CD4-positive, alpha-beta T cell treated with Interleukin-10 for 1 hour (primary cell): ENCODE measurements at regions not wholly inside any gene's neighbourhood (a gene's known extent, or its start where the extent isn't known, plus 50 kb on each side); places are given as distances from the start of the nearest gene placed in this dataset.

ENCODE experiments used
- DNase-seq: peaks from one replicate; pipeline ENCODE4 v3.0.0-alpha.2; 2020

- no peak for DNase-seq
Observed at GRCh38 chr9:78505546-78505945, 208.6 kb downstream of the PSAT1 start.

- no peak for DNase-seq
Observed at GRCh38 chr9:78507037-78507436, 210.1 kb downstream of the PSAT1 start.

GRCh38 chr9:78510035-78510434, 213.1 kb downstream of the PSAT1 start:
- DNase-seq: no peak

GRCh38 chr9:78515108-78515507, 218.2 kb downstream of the PSAT1 start:
- DNase-seq: no peak

- no peak for DNase-seq
Observed at GRCh38 chr9:78519786-78520185, 222.9 kb downstream of the PSAT1 start.

- no peak for DNase-seq
Observed at GRCh38 chr9:78521680-78522079, 224.8 kb downstream of the PSAT1 start.

GRCh38 chr9:78525986-78526560, 229.1 kb downstream of the PSAT1 start:
- no peak for DNase-seq

- DNase-seq: no peak
Observed at GRCh38 chr9:78533500-78533899, 236.6 kb downstream of the PSAT1 start.

GRCh38 chr9:78539188-78539587, 242.3 kb downstream of the PSAT1 start:
- no peak for DNase-seq

- no peak for DNase-seq
Observed at GRCh38 chr9:78539904-78540303, 243.0 kb downstream of the PSAT1 start.

- DNase-seq: no peak
Observed at GRCh38 chr9:78541868-78542443, 245.0 kb downstream of the PSAT1 start.

- DNase-seq: no peak
Observed at GRCh38 chr9:78542491-78543181, 245.7 kb downstream of the PSAT1 start.

- DNase-seq: no peak
Observed at GRCh38 chr9:78543353-78543752, 246.4 kb downstream of the PSAT1 start.

GRCh38 chr9:78544230-78544629, 247.3 kb downstream of the PSAT1 start:
- DNase-seq: no peak

GRCh38 chr9:78547831-78548230, 250.9 kb downstream of the PSAT1 start:
- no peak for DNase-seq

- no peak for DNase-seq
Observed at GRCh38 chr9:78548670-78549069, 251.7 kb downstream of the PSAT1 start.

- no peak for DNase-seq
Observed at GRCh38 chr9:78549711-78550110, 252.8 kb downstream of the PSAT1 start.

- no peak for DNase-seq
Observed at GRCh38 chr9:78552802-78553201, 255.9 kb downstream of the PSAT1 start.

- no peak for DNase-seq
Observed at GRCh38 chr9:78557540-78557939, 260.6 kb downstream of the PSAT1 start.

- no peak for DNase-seq
Observed at GRCh38 chr9:78559449-78559885, 262.5 kb downstream of the PSAT1 start.

- DNase-seq: no peak
Observed at GRCh38 chr9:78562021-78562420, 265.1 kb downstream of the PSAT1 start.

GRCh38 chr9:78563269-78563668, 266.3 kb downstream of the PSAT1 start:
- DNase-seq: no peak

- no peak for DNase-seq
Observed at GRCh38 chr9:78565481-78565880, 268.6 kb downstream of the PSAT1 start.

GRCh38 chr9:78566521-78566920, 269.6 kb downstream of the PSAT1 start:
- DNase-seq: no peak
